Endothelial cell of umbilical vein (primary cell): ENCODE measurements at regions not wholly inside any gene's neighbourhood (a gene's known extent, or its start where the extent isn't known, plus 50 kb on each side); places are given as distances from the start of the nearest gene placed in this dataset.

ENCODE experiments used
- BruUV-seq: library from RNA; stranded (reverse); fragments of 400-500 nt; replicated peaks from 2 replicates; lab custom pipeline; 2021; lab: Mats Ljungman, UMichigan
- CTCF ChIA-PET: fragments of 300-600, 350-600 bp; sonication (Branson Sonifier 250); formaldehyde crosslinking; loops from one replicate; lab custom pipeline; 2021; ENCODE audit warnings: antibody characterized with exemption, inconsistent platforms; lab: Charles Lee
- POLR2A ChIA-PET: fragments of 300-600, 350-600 bp; sonication (Branson Sonifier 250); formaldehyde crosslinking; loops from one replicate; lab custom pipeline; 2021; ENCODE audit warnings: antibody characterized with exemption, inconsistent platforms; lab: Charles Lee
- DNase-seq: peaks from one replicate; pipeline ENCODE4 v3.0.0-alpha.2; 2011; ENCODE audit warnings: low read depth, low spot score
- FAIRE-seq: peaks from 2 replicates; lab custom pipeline; 2011; peaks lifted over from hg19 to GRCh38; lab: Jason Lieb, UNC
- H2AFZ ChIP-seq: 2 replicates; pipeline ENCODE4 v1.6.0; 2012; ENCODE audit warnings: low read depth, low read length, control low read depth, inconsistent platforms
- H3K27ac ChIP-seq: 2 replicates; pipeline ENCODE4 v1.5.1; 2011; ENCODE audit warnings: low read depth, mild to moderate bottlenecking, control low read depth, low read length, moderate library complexity; ENCODE audit not compliant: insufficient read depth
- H3K27me3 ChIP-seq, 2 experiments: 2 replicates each; pipeline versions ENCODE4 v1.6.0 to v1.6.1; 2011; ENCODE audit warnings: low read length in 2 of 2, mixed read lengths in 1 of 2; ENCODE audit not compliant: control insufficient read depth in 2 of 2, insufficient read depth in 2 of 2
- H3K36me3 ChIP-seq, 2 experiments: 2 replicates in 1 of 2; 3 replicates in 1 of 2; pipeline ENCODE4 v1.5.1; 2011; ENCODE audit warnings: low read length in 2 of 2, mild to moderate bottlenecking in 1 of 2, moderate library complexity in 1 of 2; ENCODE audit not compliant: control insufficient read depth in 2 of 2, insufficient read depth in 2 of 2; ENCODE audit errors: extremely low read depth in 1 of 2
- H3K4me1 ChIP-seq: 3 replicates; pipeline ENCODE4 v1.5.1; 2011; ENCODE audit warnings: mild to moderate bottlenecking, low read length; ENCODE audit not compliant: control insufficient read depth, insufficient read depth; ENCODE audit errors: extremely low read depth
- H3K4me2 ChIP-seq: 2 replicates; pipeline ENCODE4 v1.6.1; 2011; ENCODE audit warnings: low read length, control low read depth, mixed read lengths; ENCODE audit not compliant: insufficient read depth
- H3K4me3 ChIP-seq, 3 experiments: fragments of 200-600 bp in 1 of 3; sonication (generic), shearing (Covaris generic) in 1 of 3; replicated peaks in 1 of 3; 2 replicates each; pipeline ENCODE4 v1.5.1; 2011 to 2016; ENCODE audit warnings: control low read depth in 3 of 3, low read length in 3 of 3, mild to moderate bottlenecking in 2 of 3, inconsistent platforms in 1 of 3, low read depth in 1 of 3, moderate library complexity in 1 of 3; ENCODE audit not compliant: insufficient read depth in 1 of 3
- H3K79me2 ChIP-seq: 2 replicates; pipeline ENCODE4 v1.6.0; 2012; ENCODE audit warnings: low read length, inconsistent platforms; ENCODE audit not compliant: control insufficient read depth, insufficient read depth
- H3K9ac ChIP-seq: replicated peaks from 2 replicates; pipeline ENCODE3; 2011; ENCODE audit warnings: low read length, control low read depth; ENCODE audit not compliant: insufficient read depth; ENCODE audit errors: extremely low read depth
- H3K9me1 ChIP-seq: replicated peaks from 3 replicates; pipeline ENCODE4 v1.6.0; 2011; ENCODE audit warnings: mild to moderate bottlenecking, low read length; ENCODE audit not compliant: control insufficient read depth, insufficient read depth; ENCODE audit errors: extremely low read depth
- H3K9me3 ChIP-seq: replicated peaks from 2 replicates; pipeline ENCODE4 v1.5.1; 2012; ENCODE audit warnings: low read length, inconsistent platforms; ENCODE audit not compliant: control insufficient read depth, insufficient read depth
- H4K20me1 ChIP-seq: replicated peaks from 2 replicates; pipeline ENCODE3; 2011; ENCODE audit warnings: mild to moderate bottlenecking, low read length; ENCODE audit not compliant: control insufficient read depth, insufficient read depth; ENCODE audit errors: extremely low read depth
- FOS ChIP-seq: IDR thresholded peaks from 2 replicates; pipeline ENCODE4 v1.6.1; 2011; ENCODE audit warnings: mild to moderate bottlenecking, low read length, moderate library complexity, borderline replicate concordance; ENCODE audit not compliant: insufficient read depth
- GATA2 ChIP-seq: IDR thresholded peaks from 2 replicates; pipeline ENCODE4 v1.7.0; 2011; ENCODE audit warnings: low read depth, mild to moderate bottlenecking, moderate library complexity, mixed read lengths, low read length; ENCODE audit not compliant: insufficient read length, insufficient read depth
- MYC ChIP-seq: IDR thresholded peaks from one replicate; pipeline ENCODE4 v1.6.1; 2011; ENCODE audit warnings: mild to moderate bottlenecking, low read depth, low read length
- dilution Hi-C: fragments of 300-500 bp; cut with MboI; formaldehyde crosslinking; loops from one replicate; pipeline ENCODE4 v1.15.0; 2019; ENCODE audit warnings: low sequenced_read_pairs; ENCODE audit not compliant: extremely low pct_ligation_motif_present
- intact Hi-C: fragments of 100-400 bp; cut with micrococcal nuclease; formaldehyde crosslinking; loops from one replicate; pipeline ENCODE4 v1.10.0; 2022

DNA sequence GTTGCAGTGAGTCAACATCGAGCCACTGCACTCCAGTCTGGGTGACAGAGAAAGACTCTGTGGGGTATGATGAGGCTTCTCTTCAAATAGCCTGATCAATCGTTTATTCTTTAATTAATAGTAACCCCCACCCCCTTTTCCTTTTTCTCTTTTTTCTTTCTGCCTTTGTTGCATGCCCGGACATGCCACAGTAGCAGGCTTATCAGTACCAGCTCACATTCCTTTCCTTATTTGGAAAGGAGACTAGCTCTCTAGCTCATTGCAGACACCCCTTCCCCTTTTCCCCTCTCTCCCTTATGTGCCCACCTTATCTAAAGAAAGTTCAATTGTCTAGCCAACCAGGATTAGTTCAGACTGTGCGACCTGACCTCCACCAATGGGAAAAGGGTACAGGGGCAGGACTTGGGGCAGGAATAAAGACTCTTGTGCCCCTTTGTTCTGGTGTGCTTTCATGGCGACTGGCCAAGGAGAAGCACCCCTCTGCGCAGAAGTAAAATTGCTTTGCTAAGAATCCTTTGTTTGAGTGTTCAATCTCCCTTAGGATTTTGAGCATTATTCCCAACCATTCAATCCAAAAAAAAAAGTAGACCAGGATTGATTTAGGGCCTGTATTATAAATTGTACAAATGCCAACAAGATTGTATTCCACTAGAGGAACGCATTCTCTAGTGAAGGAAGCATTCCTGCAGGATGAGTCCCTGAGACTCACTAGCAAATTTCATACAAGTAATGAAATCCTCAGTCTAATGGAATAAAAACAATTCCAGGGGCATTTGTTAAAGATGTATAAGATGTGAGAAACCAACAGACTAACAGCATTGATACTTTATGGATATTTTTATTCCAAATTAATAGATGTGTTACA is 95.8 kb upstream of the SNRPN start:
- H3K4me3 ChIP-seq, result peak overlapping the region in 1 of 3 experiments; percentile 5
- FAIRE-seq, result no peak
- H3K4me2 ChIP-seq, result no peak overlapping the region

DNA sequence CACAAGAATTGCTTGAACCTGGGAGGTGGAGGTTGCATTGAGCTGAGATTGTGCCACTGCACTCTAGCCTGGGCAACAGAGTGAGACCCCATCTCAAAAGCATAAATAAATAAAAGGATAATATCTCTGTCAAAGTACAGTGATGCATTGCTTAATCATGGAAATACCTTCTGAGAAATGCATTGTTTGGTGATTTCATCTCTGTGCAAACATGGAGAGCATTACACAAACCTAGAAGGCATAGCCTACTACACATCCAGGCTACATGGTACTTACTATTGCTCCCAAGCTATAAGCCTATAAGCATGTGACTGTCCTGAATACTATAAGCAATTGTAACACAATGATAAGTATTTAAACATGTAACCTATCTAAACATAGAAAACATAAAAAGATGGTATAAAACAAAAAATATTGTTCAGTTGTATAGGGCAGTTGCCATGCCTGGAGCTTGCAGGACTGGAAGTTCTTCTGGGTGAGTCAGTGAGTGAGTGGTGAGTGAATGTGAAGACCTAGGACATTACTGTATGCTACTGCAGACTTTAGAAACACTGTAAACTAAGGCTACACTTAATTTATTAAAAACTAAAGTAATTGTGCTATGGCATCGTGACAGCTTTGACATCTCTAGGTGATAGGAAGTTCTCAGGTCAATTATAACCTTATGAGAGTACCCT is 93.6 kb upstream of the SNRPN start:
- Histone ChIP-seq H4K20me1 (no peaks in the 10 kb centered on the region), H3K36me3 (no peaks in the 10 kb centered on the region), H3K27me3 (no peaks in the 10 kb centered on the region), H3K9ac (no peak overlapping the region), H2AFZ (no peak overlapping the region), H3K9me3 (no peaks in the 10 kb centered on the region), H3K4me3 (no peak overlapping the region), H3K4me1 (peaks cover 8% of the 10 kb centered on the region), H3K9me1 (no peaks in the 10 kb centered on the region), H3K4me2 (no peak overlapping the region), H3K27ac (no peak overlapping the region), H3K79me2 (peaks cover 3% of the 10 kb centered on the region)
- ChIA-PET CTCF (no interaction called here), POLR2A (no interaction called here)
- dilution Hi-C loops, result no loop called here
- no peak for DNase-seq
- no peak for FAIRE-seq
- intact Hi-C loops, result no loop called here
- TF ChIP-seq FOS (peak; percentile 9), GATA2 (no peak)
- BruUV-seq, result no TSS peak

More for the DNA sequence above, 95.8 kb upstream of the SNRPN start:
- peak; percentile 53 for DNase-seq
- Histone ChIP-seq H3K9ac (no peak overlapping the region), H3K9me1 (no peaks in the 10 kb centered on the region), H3K27me3 (no peaks in the 10 kb centered on the region), H4K20me1 (no peaks in the 10 kb centered on the region), H3K79me2 (peaks cover 3% of the 10 kb centered on the region), H3K36me3 (no peaks in the 10 kb centered on the region), H3K4me1 (peaks cover 8% of the 10 kb centered on the region), H3K9me3 (no peaks in the 10 kb centered on the region), H3K27ac (peak overlapping the region; percentile 69), H2AFZ (no peak overlapping the region)
- ChIA-PET CTCF (no interaction called here), POLR2A (no interaction called here)
- BruUV-seq, result no TSS peak
- dilution Hi-C loops (no loop called here), intact Hi-C loops (loop anchor here (1.0 kb wide), 2 partner anchors 19 to 97 kb away; no protein-coding TSS in a partner anchor)
- TF ChIP-seq FOS, result no peak
- TF ChIP-seq GATA2, result peak; percentile 27
- no peak for TF ChIP-seq MYC
